Panc1 (cell line): ENCODE measurements at regions not wholly inside any gene's neighbourhood (a gene's known extent, or its start where the extent isn't known, plus 50 kb on each side); places are given as distances from the start of the nearest gene placed in this dataset.

Source experiments
- CTCF ChIP-seq: fragments of 450-650 bp; IDR thresholded peaks from 2 replicates; pipeline ENCODE4 v1.5.1; 2017; ENCODE audit warnings: mild to moderate bottlenecking
- POLR2AphosphoS5 ChIP-seq: IDR thresholded peaks from 2 replicates; pipeline ENCODE4 v1.6.1; 2012; ENCODE audit warnings: mild to moderate bottlenecking, low read depth, low read length, moderate library complexity
- REST ChIP-seq, 2 experiments: IDR thresholded peaks; 2 replicates each; pipeline ENCODE4 v1.6.1; 2011 to 2012; ENCODE audit warnings: low read depth in 2 of 2, control low read depth in 1 of 2, low read length in 1 of 2, mild to moderate bottlenecking in 1 of 2, moderate library complexity in 1 of 2; ENCODE audit not compliant: insufficient read depth in 1 of 2
- SIN3A ChIP-seq: IDR thresholded peaks from 2 replicates; pipeline ENCODE4 v1.6.1; 2012; ENCODE audit warnings: low read depth, mild to moderate bottlenecking, low read length, moderate library complexity, borderline replicate concordance; ENCODE audit not compliant: insufficient read depth
- TCF7L2 ChIP-seq: IDR thresholded peaks from 2 replicates; pipeline ENCODE4 v1.6.1; 2011; ENCODE audit warnings: mild to moderate bottlenecking, low read depth, low read length, inconsistent platforms

GRCh38 chr13:99869830-99870229 is 101.7 kb downstream of the ZIC5 start:
- TF ChIP-seq CTCF (no peak), POLR2AphosphoS5 (no peak), SIN3A (no peak), TCF7L2 (no peak), REST (IDR thresholded peaks at IDR 0.05; ENCODE audit: insufficient read depth in 1 of 2, low read depth in 2 of 2, low read length in 1 of 2) (no peak)
